ENCODE measurements at regions not wholly inside any gene's neighbourhood (a gene's known extent, or its start where the extent isn't known, plus 50 kb on each side); places are given as distances from the start of the nearest gene placed in this dataset.

- TF ChIP-seq, protein P1, sequence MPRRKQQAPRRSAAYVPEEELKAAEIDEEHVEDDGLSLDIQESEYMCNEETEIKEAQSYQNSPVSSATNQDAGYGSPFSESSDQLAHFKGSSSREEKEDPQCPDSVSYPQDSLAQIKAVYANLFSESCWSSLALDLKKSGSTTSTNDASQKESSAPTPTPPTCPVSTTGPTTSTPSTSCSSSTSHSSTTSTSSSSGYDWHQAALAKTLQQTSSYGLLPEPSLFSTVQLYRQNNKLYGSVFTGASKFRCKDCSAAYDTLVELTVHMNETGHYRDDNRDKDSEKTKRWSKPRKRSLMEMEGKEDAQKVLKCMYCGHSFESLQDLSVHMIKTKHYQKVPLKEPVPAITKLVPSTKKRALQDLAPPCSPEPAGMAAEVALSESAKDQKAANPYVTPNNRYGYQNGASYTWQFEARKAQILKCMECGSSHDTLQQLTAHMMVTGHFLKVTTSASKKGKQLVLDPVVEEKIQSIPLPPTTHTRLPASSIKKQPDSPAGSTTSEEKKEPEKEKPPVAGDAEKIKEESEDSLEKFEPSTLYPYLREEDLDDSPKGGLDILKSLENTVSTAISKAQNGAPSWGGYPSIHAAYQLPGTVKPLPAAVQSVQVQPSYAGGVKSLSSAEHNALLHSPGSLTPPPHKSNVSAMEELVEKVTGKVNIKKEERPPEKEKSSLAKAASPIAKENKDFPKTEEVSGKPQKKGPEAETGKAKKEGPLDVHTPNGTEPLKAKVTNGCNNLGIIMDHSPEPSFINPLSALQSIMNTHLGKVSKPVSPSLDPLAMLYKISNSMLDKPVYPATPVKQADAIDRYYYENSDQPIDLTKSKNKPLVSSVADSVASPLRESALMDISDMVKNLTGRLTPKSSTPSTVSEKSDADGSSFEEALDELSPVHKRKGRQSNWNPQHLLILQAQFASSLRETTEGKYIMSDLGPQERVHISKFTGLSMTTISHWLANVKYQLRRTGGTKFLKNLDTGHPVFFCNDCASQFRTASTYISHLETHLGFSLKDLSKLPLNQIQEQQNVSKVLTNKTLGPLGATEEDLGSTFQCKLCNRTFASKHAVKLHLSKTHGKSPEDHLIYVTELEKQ (tag by site-specific recombination; IDR thresholded peaks at IDR 0.05; ENCODE audit: borderline replicate concordance) = no peak
- TF ChIP-seq ZBTB6 (tag by site-specific recombination; IDR thresholded peaks at IDR 0.05) (no peak), ZFP3 (tag by site-specific recombination; IDR thresholded peaks at IDR 0.05; ENCODE audit: low read depth) (no peak), ZNF580 (tag by site-specific recombination; IDR thresholded peaks at IDR 0.05) (no peak), ZNF354C (tag by site-specific recombination; IDR thresholded peaks at IDR 0.05; ENCODE audit: borderline replicate concordance, low read depth) (no peak), CTCF (tag by site-specific recombination; IDR thresholded peaks at IDR 0.05) (no peak), HOXA7 (CRISPR knock-in tag; IDR thresholded peaks at IDR 0.05; ENCODE audit: borderline replicate concordance) (no peak), GLI4 (tag by site-specific recombination; IDR thresholded peaks at IDR 0.05) (no peak), ZNF366 (tag by site-specific recombination; conservative IDR thresholded peaks at IDR 0.05) (no peak)
Observed at GRCh38 chr18:56445422-56445821, 193.0 kb downstream of the TXNL1 start.
